ENCODE measurements at regions not wholly inside any gene's neighbourhood (a gene's known extent, or its start where the extent isn't known, plus 50 kb on each side); places are given as distances from the start of the nearest gene placed in this dataset.
A peak's percentile ranks its signal among the peaks of the same experiment; 100 is the strongest.

DNA sequence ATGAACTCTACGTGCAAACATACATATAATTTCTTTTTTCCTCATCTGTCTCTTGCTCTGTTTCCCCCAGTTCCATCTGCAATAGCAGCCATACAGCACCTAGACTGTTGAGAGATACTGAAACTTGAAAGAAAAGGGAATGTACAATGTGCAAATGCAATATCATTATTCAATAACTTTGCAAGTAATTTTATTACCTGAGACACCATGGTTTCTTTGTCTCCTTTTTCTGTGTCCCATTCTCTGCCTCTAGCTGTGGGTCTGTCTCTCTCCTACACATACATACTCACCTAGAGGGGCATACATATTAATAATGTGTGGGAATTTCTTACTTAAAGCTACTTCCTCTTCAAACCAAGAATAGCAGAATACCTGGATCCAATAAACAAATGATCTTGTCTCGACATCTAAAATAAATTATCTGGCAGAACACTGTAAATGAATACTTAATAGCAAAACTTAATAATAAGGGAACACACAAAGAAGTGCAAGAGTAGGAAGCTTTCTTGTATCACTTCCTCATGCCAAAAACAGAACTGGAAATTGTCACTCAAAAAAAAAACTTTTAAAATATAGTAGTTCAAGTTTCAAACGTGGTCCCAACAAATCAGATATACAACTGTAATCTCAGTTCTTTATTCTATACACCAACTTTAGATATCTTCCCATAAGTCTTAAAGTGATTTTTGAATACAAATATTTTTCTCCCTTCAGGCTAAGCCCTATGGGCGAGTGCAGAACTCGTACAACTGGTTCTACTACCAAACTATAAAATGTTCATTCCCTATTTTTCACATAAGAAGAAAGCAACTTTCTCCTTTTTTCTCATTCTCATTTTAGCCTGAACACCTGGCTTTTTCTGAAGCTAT is 194.6 kb downstream of the NRIP1 start:
- H3K27ac Mint-ChIP-seq: no peak overlapping the region
- intact Hi-C loops (cut with micrococcal nuclease): no loop called here
- no peak overlapping the region for H3K4me3 ChIP-seq (ENCODE audit: low read length)

DNA sequence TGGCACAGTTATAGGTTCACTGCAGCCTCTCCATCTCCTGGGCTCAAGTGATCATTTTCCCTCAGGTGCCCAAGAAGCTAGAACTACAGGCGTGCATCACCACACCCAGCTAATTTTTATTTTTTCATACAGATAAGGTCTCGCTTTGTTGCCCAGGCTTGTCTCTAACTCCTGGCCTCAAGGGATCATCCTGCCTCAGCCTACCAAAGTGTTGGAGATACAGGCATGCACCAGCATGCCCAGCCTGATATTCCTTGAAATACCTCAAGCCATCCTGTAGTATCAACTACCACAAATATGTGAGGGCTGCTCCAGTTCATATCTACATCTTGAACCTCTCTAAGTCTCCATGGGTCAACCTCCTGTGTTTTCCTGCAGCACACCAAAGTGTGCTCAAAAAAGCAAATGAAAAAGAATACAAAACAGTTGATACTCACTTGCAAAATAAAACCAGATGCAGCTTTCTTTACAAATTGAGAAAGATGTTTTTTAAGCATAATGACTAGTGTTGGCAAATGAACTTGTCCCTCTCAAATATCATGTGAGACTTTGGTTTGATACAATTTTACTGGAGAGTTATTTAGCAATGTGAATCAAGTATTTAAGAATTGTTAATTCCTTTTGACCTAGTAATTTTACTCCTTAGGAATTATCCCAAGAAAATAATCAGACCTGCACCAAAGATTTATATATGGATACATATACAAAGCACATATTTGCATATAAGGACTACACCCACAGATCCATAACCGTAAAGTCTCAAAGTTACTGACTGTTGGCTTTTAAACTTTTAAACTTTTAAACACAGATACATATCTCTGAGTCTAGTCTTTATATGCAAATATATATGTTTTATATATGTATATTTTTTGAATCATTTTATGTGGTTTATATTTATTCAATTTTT is 197.7 kb downstream of the NRIP1 start:
- Mint-ChIP-seq H3K27me3 (ENCODE audit: low read depth in 2 of 2) (no peaks in the 10 kb centered on the region), H3K36me3 (no peaks in the 10 kb centered on the region), H3K4me1 (no peaks in the 10 kb centered on the region), H3K27ac (no peak overlapping the region), H3K9me3 (no peaks in the 10 kb centered on the region), H3K4me3 (no peak overlapping the region)
- no peak for TF ChIP-seq CTCF (IDR thresholded peaks at IDR 0.05)
- WGBS (ENCODE audit: insufficient coverage): 89% methylated on average over 2 of the region's 3 CpGs
- DNase-seq (no peak), ATAC-seq (no peak)
- H3K27ac ChIP-seq (ENCODE audit: low read length): no peak overlapping the region
- no peaks in the 10 kb centered on the region for H3K36me3 ChIP-seq (ENCODE audit: control insufficient read depth, insufficient read depth, low read length)
- intact Hi-C loops (cut with micrococcal nuclease): no loop called here
- no peaks in the 10 kb centered on the region for H3K27me3 ChIP-seq (ENCODE audit: control insufficient read depth, insufficient read depth, low read length)
- no peaks in the 10 kb centered on the region for H3K9me3 ChIP-seq (ENCODE audit: control insufficient read depth, insufficient read depth, low read length)
- no peak overlapping the region for H3K4me3 ChIP-seq (ENCODE audit: low read length)
- no peaks in the 10 kb centered on the region for H3K4me1 ChIP-seq (ENCODE audit: control insufficient read depth, insufficient read depth, low read length)

More for the DNA sequence above, 194.6 kb downstream of the NRIP1 start:
- DNase-seq (no peak), ATAC-seq (no peak)
- H3K27me3 ChIP-seq (ENCODE audit: control insufficient read depth, insufficient read depth, low read length): no peaks in the 10 kb centered on the region
- Mint-ChIP-seq H3K27me3 (ENCODE audit: low read depth in 2 of 2) (no peaks in the 10 kb centered on the region), H3K4me1 (no peaks in the 10 kb centered on the region), H3K36me3 (no peaks in the 10 kb centered on the region), H3K4me3 (no peak overlapping the region), H3K9me3 (no peaks in the 10 kb centered on the region)
- no peak overlapping the region for H3K27ac ChIP-seq (ENCODE audit: low read length)
- H3K36me3 ChIP-seq (ENCODE audit: control insufficient read depth, insufficient read depth, low read length): no peaks in the 10 kb centered on the region
- no peaks in the 10 kb centered on the region for H3K9me3 ChIP-seq (ENCODE audit: control insufficient read depth, insufficient read depth, low read length)
- H3K4me1 ChIP-seq (ENCODE audit: control insufficient read depth, insufficient read depth, low read length): no peaks in the 10 kb centered on the region
- 44% methylated on average over 3 of the region's 5 CpGs for WGBS (ENCODE audit: insufficient coverage)
- no peak for TF ChIP-seq CTCF (IDR thresholded peaks at IDR 0.05)

DNA sequence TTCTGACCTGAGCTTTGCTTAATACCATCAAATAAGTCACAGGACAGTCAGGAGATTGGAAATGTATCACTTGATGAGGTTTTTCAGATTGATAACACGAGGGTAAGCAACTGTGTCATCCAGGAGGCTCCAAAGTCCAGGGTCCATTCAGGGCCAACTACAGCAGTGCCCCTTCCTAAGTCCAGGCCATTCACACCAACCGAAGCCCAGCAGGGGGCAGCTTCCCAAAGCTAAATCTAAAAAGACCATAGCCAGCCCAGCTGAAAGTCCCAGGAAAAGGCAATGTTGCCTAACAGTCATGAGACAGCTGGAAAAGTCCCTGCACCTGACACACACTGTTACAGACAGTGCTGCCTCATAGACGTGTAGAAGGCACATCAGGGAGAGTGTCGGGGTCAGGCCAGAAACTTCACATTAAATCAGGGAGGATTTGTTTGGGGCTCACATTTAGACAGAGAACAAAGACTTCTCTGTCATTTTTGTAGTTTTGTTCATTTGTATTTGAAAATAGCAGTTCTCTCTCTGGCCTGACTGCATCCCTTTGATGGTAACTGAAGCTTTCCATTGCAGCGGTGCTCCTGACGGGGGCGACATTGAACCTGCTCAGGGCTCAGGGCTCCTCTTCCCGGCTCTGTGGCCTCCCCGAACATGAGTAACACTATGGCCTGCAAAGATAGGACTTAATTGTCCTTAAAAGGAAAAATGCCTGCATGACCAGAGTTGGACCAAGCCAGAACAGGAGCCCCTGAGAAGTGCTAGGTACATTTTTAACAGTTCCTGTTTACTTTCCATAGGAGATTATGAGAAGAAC is 200.4 kb downstream of the NRIP1 start:
- Mint-ChIP-seq H3K9me3 (no peaks in the 10 kb centered on the region), H3K4me3 (no peak overlapping the region), H3K4me1 (no peaks in the 10 kb centered on the region), H3K36me3 (no peaks in the 10 kb centered on the region), H3K27me3 (ENCODE audit: low read depth in 2 of 2) (no peaks in the 10 kb centered on the region), H3K27ac (no peak overlapping the region)
- H3K9me3 ChIP-seq (ENCODE audit: control insufficient read depth, insufficient read depth, low read length): no peaks in the 10 kb centered on the region
- no peaks in the 10 kb centered on the region for H3K27me3 ChIP-seq (ENCODE audit: control insufficient read depth, insufficient read depth, low read length)
- H3K27ac ChIP-seq (ENCODE audit: low read length): no peak overlapping the region
- H3K4me1 ChIP-seq (ENCODE audit: control insufficient read depth, insufficient read depth, low read length): no peaks in the 10 kb centered on the region
- H3K36me3 ChIP-seq (ENCODE audit: control insufficient read depth, insufficient read depth, low read length): no peaks in the 10 kb centered on the region
- DNase-seq (peak in 1 of 2 donors; percentile 41), ATAC-seq (peak; percentile 46 to 66 (median 47))
- TF ChIP-seq CTCF (IDR thresholded peaks at IDR 0.05): peak; percentile 28
- intact Hi-C loops (cut with micrococcal nuclease): loop anchor here (1.0 kb wide), 1 partner anchor 619 kb away; no protein-coding TSS in a partner anchor
- WGBS (ENCODE audit: insufficient coverage): 58% methylated on average over 9 of the region's 9 CpGs
- H3K4me3 ChIP-seq (ENCODE audit: low read length): no peak overlapping the region
